ENCODE measurements at regions not wholly inside any gene's neighbourhood (a gene's known extent, or its start where the extent isn't known, plus 50 kb on each side); places are given as distances from the start of the nearest gene placed in this dataset.

- no peaks in the 10 kb centered on the region for H3K27me3 ChIP-seq (ENCODE audit: control insufficient read depth in 2 of 2, insufficient read depth in 2 of 2, low read length in 2 of 2)
- no TSS peak for BruUV-seq (replicated peaks)
- FAIRE-seq = no peak
- H3K4me1 ChIP-seq (ENCODE audit: control insufficient read depth, extremely low read depth, insufficient read depth, low read length) = no peaks in the 10 kb centered on the region
- no peak overlapping the region for H2AFZ ChIP-seq (ENCODE audit: low read depth, low read length)
- no peak overlapping the region for H3K27ac ChIP-seq (ENCODE audit: insufficient read depth, low read depth, low read length)
- H3K4me2 ChIP-seq (ENCODE audit: insufficient read depth, low read length) = no peak overlapping the region
- no peaks in the 10 kb centered on the region for H3K9me1 ChIP-seq (replicated peaks; ENCODE audit: control insufficient read depth, extremely low read depth, insufficient read depth, low read length)
- dilution Hi-C loops (cut with MboI; ENCODE audit: extremely low pct_ligation_motif_present, low sequenced_read_pairs) (no loop called here), intact Hi-C loops (cut with micrococcal nuclease) (no loop called here)
- H3K9me3 ChIP-seq (replicated peaks; ENCODE audit: control insufficient read depth, insufficient read depth, low read length) = peaks cover 10% of the 10 kb centered on the region
- POLR2A ChIA-PET = no interaction called here
- CTCF ChIA-PET = no interaction called here
- TF ChIP-seq CTCF (IDR thresholded peaks at IDR 0.05; ENCODE audit: extremely low read depth in 1 of 2, insufficient read depth in 1 of 2, low read depth in 1 of 2, low read length in 2 of 2) (no peak), MYC (IDR thresholded peaks at IDR 0.05; ENCODE audit: low read depth, low read length) (no peak), EZH2 (IDR thresholded peaks at IDR 0.05; ENCODE audit: borderline replicate concordance, low read depth, low read length, severe bottlenecking) (no peak), JUN (IDR thresholded peaks at IDR 0.05; ENCODE audit: borderline replicate concordance, insufficient read depth, insufficient read length, low read depth) (no peak), POLR2AphosphoS5 (IDR thresholded peaks at IDR 0.05; ENCODE audit: insufficient read depth, low read depth, low read length) (no peak), GATA2 (IDR thresholded peaks at IDR 0.05; ENCODE audit: insufficient read depth, insufficient read length, low read depth, low read length) (no peak), MAX (IDR thresholded peaks at IDR 0.05; ENCODE audit: insufficient read depth, insufficient read length) (no peak)
- no peaks in the 10 kb centered on the region for H3K36me3 ChIP-seq (ENCODE audit: control insufficient read depth in 2 of 2, extremely low read depth in 1 of 2, insufficient read depth in 2 of 2, low read length in 2 of 2)
- H3K9ac ChIP-seq (replicated peaks; ENCODE audit: extremely low read depth, insufficient read depth, low read length) = no peak overlapping the region
- H3K4me3 ChIP-seq (replicated peaks in 1 of 3; ENCODE audit: insufficient read depth in 1 of 3, low read depth in 1 of 3, low read length in 3 of 3) = no peak overlapping the region
- DNase-seq (ENCODE audit: low read depth, low spot score) = no peak
- no peaks in the 10 kb centered on the region for H4K20me1 ChIP-seq (replicated peaks; ENCODE audit: control insufficient read depth, extremely low read depth, insufficient read depth, low read length)
- H3K79me2 ChIP-seq (ENCODE audit: control insufficient read depth, insufficient read depth, low read length) = no peaks in the 10 kb centered on the region
Observed at GRCh38 chr14:97773598-97773997, 976.4 kb downstream of the VRK1 start.
